NT2/D1 (cell line): ENCODE measurements at regions not wholly inside any gene's neighbourhood (a gene's known extent, or its start where the extent isn't known, plus 50 kb on each side); places are given as distances from the start of the nearest gene placed in this dataset.

Source experiments
- SUZ12 ChIP-seq: IDR thresholded peaks from 2 replicates; pipeline ENCODE4 v1.6.1; 2011; ENCODE audit not compliant: insufficient read length, insufficient read depth; ENCODE audit errors: extremely low read depth
- YY1 ChIP-seq: IDR thresholded peaks from 2 replicates; pipeline ENCODE4 v1.6.1; 2011; ENCODE audit not compliant: insufficient read length, insufficient read depth

- no peak for TF ChIP-seq YY1
- TF ChIP-seq SUZ12: no peak
These were observed 127.8 kb downstream of the DDX53 start for GRCh38 chrX:23127586-23127985.
